ENCODE measurements at regions not wholly inside any gene's neighbourhood (a gene's known extent, or its start where the extent isn't known, plus 50 kb on each side); places are given as distances from the start of the nearest gene placed in this dataset.
A peak's percentile ranks its signal among the peaks of the same experiment; 100 is the strongest.

GRCh38 chr1:37308031-37308960 lies 166.1 kb upstream of the ZC3H12A start:
- H3K9me3 ChIP-seq: no peaks in the 10 kb centered on the region
- intact Hi-C loops (cut with DNase I; ENCODE audit: low total_unique reads): no loop called here
- no peaks in the 10 kb centered on the region for H3K27me3 ChIP-seq
- peaks cover 22% of the 10 kb centered on the region for H3K4me1 ChIP-seq
- TF ChIP-seq POLR2A (IDR thresholded peaks at IDR 0.05) (no peak), CTCF (IDR thresholded peaks at IDR 0.05) (peak in 1 of 3 experiments; percentile 22)
- no peak overlapping the region for H3K4me3 ChIP-seq
- 53 to 69% methylated on average over 24 to 25 of the region's 25 CpGs for WGBS, 2 donors
- DNase-seq: peak; percentile 85
- peak overlapping the region; percentile 61 to 71 for H3K27ac ChIP-seq
- H3K36me3 ChIP-seq (ENCODE audit: low read depth, missing control alignments): no peaks in the 10 kb centered on the region

GRCh38 chr1:37309574-37309973 lies 164.8 kb upstream of the ZC3H12A start:
- Histone ChIP-seq H3K9me3 (no peaks in the 10 kb centered on the region), H3K4me1 (peaks cover 22% of the 10 kb centered on the region), H3K27ac (peak overlapping the region; percentile 61 to 71), H3K36me3 (ENCODE audit: low read depth, missing control alignments) (no peaks in the 10 kb centered on the region), H3K4me3 (no peak overlapping the region), H3K27me3 (no peaks in the 10 kb centered on the region)
- WGBS, 2 donors: 79 to 85% methylated on average over 3 of the region's 3 CpGs
- intact Hi-C loops (cut with DNase I; ENCODE audit: low total_unique reads): no loop called here
- TF ChIP-seq POLR2A (IDR thresholded peaks at IDR 0.05): no peak
- no peak for TF ChIP-seq CTCF (IDR thresholded peaks at IDR 0.05)
- no peak for DNase-seq

GRCh38 chr1:37310064-37310463 lies 164.3 kb upstream of the ZC3H12A start:
- Histone ChIP-seq H3K4me3 (no peak overlapping the region), H3K27ac (no peak overlapping the region)
- 75 to 80% methylated on average over 13 of the region's 13 CpGs for WGBS, 2 donors

GRCh38 chr1:37315371-37315846 lies 159.0 kb upstream of the ZC3H12A start:
- no peak for DNase-seq
- Histone ChIP-seq H3K9me3 (no peaks in the 10 kb centered on the region), H3K36me3 (ENCODE audit: low read depth, missing control alignments) (no peaks in the 10 kb centered on the region), H3K27ac (no peak overlapping the region), H3K27me3 (no peaks in the 10 kb centered on the region), H3K4me3 (no peak overlapping the region), H3K4me1 (peaks cover 7% of the 10 kb centered on the region)
- no peak for TF ChIP-seq POLR2A (IDR thresholded peaks at IDR 0.05)
- TF ChIP-seq CTCF (IDR thresholded peaks at IDR 0.05): no peak
- 50 to 52% methylated on average over 4 of the region's 4 CpGs for WGBS, 2 donors
- intact Hi-C loops (cut with DNase I; ENCODE audit: low total_unique reads): no loop called here

More at GRCh38 chr1:37310064-37310463, 164.3 kb upstream of the ZC3H12A start:
- TF ChIP-seq CTCF (IDR thresholded peaks at IDR 0.05) (no peak), POLR2A (IDR thresholded peaks at IDR 0.05) (no peak)
- H3K36me3 ChIP-seq (ENCODE audit: low read depth, missing control alignments): no peaks in the 10 kb centered on the region
- DNase-seq: no peak
- intact Hi-C loops (cut with DNase I; ENCODE audit: low total_unique reads): no loop called here
- no peaks in the 10 kb centered on the region for H3K27me3 ChIP-seq
- peaks cover 22% of the 10 kb centered on the region for H3K4me1 ChIP-seq
- no peaks in the 10 kb centered on the region for H3K9me3 ChIP-seq

Data from testis (tissue), 2 donors.